K562 (cell line): ENCODE measurements at regions not wholly inside any gene's neighbourhood (a gene's known extent, or its start where the extent isn't known, plus 50 kb on each side); places are given as distances from the start of the nearest gene placed in this dataset.

Experiments used
- KAT8 ChIP-seq: fragments of 450-650 bp; IDR thresholded peaks from 2 replicates; pipeline ENCODE4 v1.6.1; 2016; ENCODE audit warnings: low read depth, mild to moderate bottlenecking
- POLR2AphosphoS5 ChIP-seq: IDR thresholded peaks from 2 replicates; pipeline ENCODE4 v1.6.1; 2011; ENCODE audit warnings: mild to moderate bottlenecking, low read depth, low read length, moderate library complexity; ENCODE audit not compliant: control insufficient read depth, insufficient read depth
- RCOR1 ChIP-seq, 2 experiments: IDR thresholded peaks; 2 replicates each; pipeline ENCODE4 v1.6.1; 2012; ENCODE audit warnings: low read depth in 2 of 2, low read length in 2 of 2, borderline replicate concordance in 1 of 2, improper control_type of control experiment in 1 of 2
- STAT5B ChIP-seq: fragments of 250-450 bp; sonication (Bioruptor Pico); IDR thresholded peaks from 2 replicates; pipeline ENCODE4 v1.8.0; 2021; ENCODE audit warnings: mild to moderate bottlenecking, inconsistent platforms
- ZC3H11A ChIP-seq: IDR thresholded peaks from 2 replicates; pipeline ENCODE4 v1.6.1; 2012; ENCODE audit warnings: low read depth, low read length, improper control_type of control experiment
- ZNF124 ChIP-seq: sonication (generic); formaldehyde crosslinking; IDR thresholded peaks from 2 replicates; pipeline ENCODE4 v1.8.1; 2022; ENCODE audit warnings: missing genetic modification reagents
- ZNF311 ChIP-seq: fragments of 250-450 bp; sonication (Bioruptor Pico); IDR thresholded peaks from 2 replicates; pipeline ENCODE4 v1.4.0; 2020; ENCODE audit warnings: mild to moderate bottlenecking, moderate library complexity
- TF ChIP-seq, protein P1 (sequence below), 2 experiments: fragments of 450-650 bp; formaldehyde crosslinking in 1 of 2; IDR thresholded peaks; 2 replicates each; pipeline versions ENCODE4 v1.4.0 to v1.6.1; 2014 to 2020; ENCODE audit warnings: mild to moderate bottlenecking in 2 of 2, borderline replicate concordance in 1 of 2, low read depth in 1 of 2
- TF ChIP-seq, protein P2 (sequence below): fragments of 200-800 bp; sonication (Bioruptor generic); IDR thresholded peaks from 2 replicates; pipeline ENCODE4 v1.6.1; 2016; ENCODE audit warnings: missing genetic modification characterization, missing compliant biosample characterization

DNA sequence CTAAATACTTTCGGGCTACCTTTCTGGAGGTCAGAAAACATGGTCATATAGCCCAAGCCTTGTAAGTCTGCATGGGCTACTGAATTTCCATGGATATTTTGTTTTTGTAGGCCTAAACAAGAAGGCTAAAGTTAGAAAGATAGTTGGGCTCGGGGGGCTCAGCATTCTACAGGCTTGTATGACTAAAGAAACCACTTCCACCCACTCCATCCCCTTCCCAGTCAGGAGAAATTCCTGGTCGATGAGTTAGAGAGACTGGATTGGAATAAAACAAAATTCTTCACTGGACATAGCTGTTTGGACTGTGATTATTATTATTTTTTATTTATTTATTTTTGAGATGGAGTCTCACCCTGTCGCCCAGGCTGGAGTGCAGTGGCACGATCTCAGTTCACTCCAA lies 539.4 kb upstream of the TNP1 start:
- no peak for TF ChIP-seq KAT8
- TF ChIP-seq, protein P1, sequence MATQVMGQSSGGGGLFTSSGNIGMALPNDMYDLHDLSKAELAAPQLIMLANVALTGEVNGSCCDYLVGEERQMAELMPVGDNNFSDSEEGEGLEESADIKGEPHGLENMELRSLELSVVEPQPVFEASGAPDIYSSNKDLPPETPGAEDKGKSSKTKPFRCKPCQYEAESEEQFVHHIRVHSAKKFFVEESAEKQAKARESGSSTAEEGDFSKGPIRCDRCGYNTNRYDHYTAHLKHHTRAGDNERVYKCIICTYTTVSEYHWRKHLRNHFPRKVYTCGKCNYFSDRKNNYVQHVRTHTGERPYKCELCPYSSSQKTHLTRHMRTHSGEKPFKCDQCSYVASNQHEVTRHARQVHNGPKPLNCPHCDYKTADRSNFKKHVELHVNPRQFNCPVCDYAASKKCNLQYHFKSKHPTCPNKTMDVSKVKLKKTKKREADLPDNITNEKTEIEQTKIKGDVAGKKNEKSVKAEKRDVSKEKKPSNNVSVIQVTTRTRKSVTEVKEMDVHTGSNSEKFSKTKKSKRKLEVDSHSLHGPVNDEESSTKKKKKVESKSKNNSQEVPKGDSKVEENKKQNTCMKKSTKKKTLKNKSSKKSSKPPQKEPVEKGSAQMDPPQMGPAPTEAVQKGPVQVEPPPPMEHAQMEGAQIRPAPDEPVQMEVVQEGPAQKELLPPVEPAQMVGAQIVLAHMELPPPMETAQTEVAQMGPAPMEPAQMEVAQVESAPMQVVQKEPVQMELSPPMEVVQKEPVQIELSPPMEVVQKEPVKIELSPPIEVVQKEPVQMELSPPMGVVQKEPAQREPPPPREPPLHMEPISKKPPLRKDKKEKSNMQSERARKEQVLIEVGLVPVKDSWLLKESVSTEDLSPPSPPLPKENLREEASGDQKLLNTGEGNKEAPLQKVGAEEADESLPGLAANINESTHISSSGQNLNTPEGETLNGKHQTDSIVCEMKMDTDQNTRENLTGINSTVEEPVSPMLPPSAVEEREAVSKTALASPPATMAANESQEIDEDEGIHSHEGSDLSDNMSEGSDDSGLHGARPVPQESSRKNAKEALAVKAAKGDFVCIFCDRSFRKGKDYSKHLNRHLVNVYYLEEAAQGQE (IDR thresholded peaks at IDR 0.05; ENCODE audit: borderline replicate concordance), result no peak
- TF ChIP-seq, protein P1 (CRISPR knock-in tag; IDR thresholded peaks at IDR 0.05; ENCODE audit: low read depth), result no peak
- TF ChIP-seq ZNF311 (CRISPR knock-in tag), result no peak
- TF ChIP-seq POLR2AphosphoS5, result no peak
- no peak for TF ChIP-seq STAT5B
- no peak for TF ChIP-seq ZNF124 (CRISPR knock-in tag)
- no peak for TF ChIP-seq RCOR1 (IDR thresholded peaks at IDR 0.05; ENCODE audit: borderline replicate concordance in 1 of 2, low read depth in 2 of 2, low read length in 2 of 2)
- TF ChIP-seq, protein P2, sequence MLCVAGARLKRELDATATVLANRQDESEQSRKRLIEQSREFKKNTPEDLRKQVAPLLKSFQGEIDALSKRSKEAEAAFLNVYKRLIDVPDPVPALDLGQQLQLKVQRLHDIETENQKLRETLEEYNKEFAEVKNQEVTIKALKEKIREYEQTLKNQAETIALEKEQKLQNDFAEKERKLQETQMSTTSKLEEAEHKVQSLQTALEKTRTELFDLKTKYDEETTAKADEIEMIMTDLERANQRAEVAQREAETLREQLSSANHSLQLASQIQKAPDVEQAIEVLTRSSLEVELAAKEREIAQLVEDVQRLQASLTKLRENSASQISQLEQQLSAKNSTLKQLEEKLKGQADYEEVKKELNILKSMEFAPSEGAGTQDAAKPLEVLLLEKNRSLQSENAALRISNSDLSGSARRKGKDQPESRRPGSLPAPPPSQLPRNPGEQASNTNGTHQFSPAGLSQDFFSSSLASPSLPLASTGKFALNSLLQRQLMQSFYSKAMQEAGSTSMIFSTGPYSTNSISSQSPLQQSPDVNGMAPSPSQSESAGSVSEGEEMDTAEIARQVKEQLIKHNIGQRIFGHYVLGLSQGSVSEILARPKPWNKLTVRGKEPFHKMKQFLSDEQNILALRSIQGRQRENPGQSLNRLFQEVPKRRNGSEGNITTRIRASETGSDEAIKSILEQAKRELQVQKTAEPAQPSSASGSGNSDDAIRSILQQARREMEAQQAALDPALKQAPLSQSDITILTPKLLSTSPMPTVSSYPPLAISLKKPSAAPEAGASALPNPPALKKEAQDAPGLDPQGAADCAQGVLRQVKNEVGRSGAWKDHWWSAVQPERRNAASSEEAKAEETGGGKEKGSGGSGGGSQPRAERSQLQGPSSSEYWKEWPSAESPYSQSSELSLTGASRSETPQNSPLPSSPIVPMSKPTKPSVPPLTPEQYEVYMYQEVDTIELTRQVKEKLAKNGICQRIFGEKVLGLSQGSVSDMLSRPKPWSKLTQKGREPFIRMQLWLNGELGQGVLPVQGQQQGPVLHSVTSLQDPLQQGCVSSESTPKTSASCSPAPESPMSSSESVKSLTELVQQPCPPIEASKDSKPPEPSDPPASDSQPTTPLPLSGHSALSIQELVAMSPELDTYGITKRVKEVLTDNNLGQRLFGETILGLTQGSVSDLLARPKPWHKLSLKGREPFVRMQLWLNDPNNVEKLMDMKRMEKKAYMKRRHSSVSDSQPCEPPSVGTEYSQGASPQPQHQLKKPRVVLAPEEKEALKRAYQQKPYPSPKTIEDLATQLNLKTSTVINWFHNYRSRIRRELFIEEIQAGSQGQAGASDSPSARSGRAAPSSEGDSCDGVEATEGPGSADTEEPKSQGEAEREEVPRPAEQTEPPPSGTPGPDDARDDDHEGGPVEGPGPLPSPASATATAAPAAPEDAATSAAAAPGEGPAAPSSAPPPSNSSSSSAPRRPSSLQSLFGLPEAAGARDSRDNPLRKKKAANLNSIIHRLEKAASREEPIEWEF (CRISPR knock-in tag), result no peak
- TF ChIP-seq ZC3H11A, result no peak
